ENCODE measurements at regions not wholly inside any gene's neighbourhood (a gene's known extent, or its start where the extent isn't known, plus 50 kb on each side); places are given as distances from the start of the nearest gene placed in this dataset.

- no peak overlapping the region for H3K4me3 ChIP-seq (ENCODE audit: low read depth, low read length)
- no peak for DNase-seq (ENCODE audit: low read depth)
- no peak for TF ChIP-seq CTCF (IDR thresholded peaks at IDR 0.05; ENCODE audit: control insufficient read depth, extremely low read depth, insufficient read depth)
These were observed 58.6 kb upstream of the AFF3 start for GRCh38 chr2:100200985-100201384.

- no peak for TF ChIP-seq CTCF (IDR thresholded peaks at IDR 0.05; ENCODE audit: control insufficient read depth, extremely low read depth, insufficient read depth)
- DNase-seq (ENCODE audit: low read depth): no peak
- H3K4me3 ChIP-seq (ENCODE audit: low read depth, low read length): no peak overlapping the region
These were observed 57.0 kb upstream of the AFF3 start for GRCh38 chr2:100199421-100199820.

GRCh38 chr2:100198461-100199230 is 56.3 kb upstream of the AFF3 start:
- no peak for TF ChIP-seq CTCF (IDR thresholded peaks at IDR 0.05; ENCODE audit: control insufficient read depth, extremely low read depth, insufficient read depth)
- no peak overlapping the region for H3K4me3 ChIP-seq (ENCODE audit: low read depth, low read length)
- no peak for DNase-seq (ENCODE audit: low read depth)

- no peak for DNase-seq (ENCODE audit: low read depth)
- no peak overlapping the region for H3K4me3 ChIP-seq (ENCODE audit: low read depth, low read length)
These were observed 55.3 kb upstream of the AFF3 start for GRCh38 chr2:100197631-100198153.

GRCh38 chr2:100196786-100197494 is 54.5 kb upstream of the AFF3 start:
- DNase-seq (ENCODE audit: low read depth): no peak
- no peak for TF ChIP-seq CTCF (IDR thresholded peaks at IDR 0.05; ENCODE audit: control insufficient read depth, extremely low read depth, insufficient read depth)
- no peak overlapping the region for H3K4me3 ChIP-seq (ENCODE audit: low read depth, low read length)

More at GRCh38 chr2:100197631-100198153, 55.3 kb upstream of the AFF3 start:
- no peak for TF ChIP-seq CTCF (IDR thresholded peaks at IDR 0.05; ENCODE audit: control insufficient read depth, extremely low read depth, insufficient read depth)

- no peak for TF ChIP-seq CTCF (IDR thresholded peaks at IDR 0.05; ENCODE audit: control insufficient read depth, extremely low read depth, insufficient read depth)
- H3K4me3 ChIP-seq (ENCODE audit: low read depth, low read length): no peak overlapping the region
- no peak for DNase-seq (ENCODE audit: low read depth)
These were observed 53.6 kb upstream of the AFF3 start for GRCh38 chr2:100195942-100196341.

Data from LNCaP clone FGC (cell line).